HepG2 (cell line): ENCODE measurements at regions not wholly inside any gene's neighbourhood (a gene's known extent, or its start where the extent isn't known, plus 50 kb on each side); places are given as distances from the start of the nearest gene placed in this dataset.

ENCODE experiments used
- ATAC-seq: fragments of 200-7000 bp; cut with Tn5 transposase; 3 replicates; pipeline ENCODE4 v1.9.1; 2020; ENCODE audit warnings: mild to moderate bottlenecking, moderate library complexity
- BruUV-seq: library from RNA; stranded (reverse); fragments of 400-500 nt; replicated peaks from 2 replicates; lab custom pipeline; 2021; lab: Mats Ljungman, UMichigan
- CTCF ChIA-PET: fragments of 300-600 bp; formaldehyde crosslinking; extraction: SDS; loops from one replicate; lab custom pipeline; 2021; ENCODE audit warnings: low total read pairs, inconsistent platforms, low intra/inter-chr PET ratio; lab: Yijun Ruan, JAX
- POLR2A ChIA-PET: fragments of 350-600 bp; sonication (Branson Sonifier 250); formaldehyde crosslinking; loops from one replicate; lab custom pipeline; 2020; ENCODE audit warnings: antibody characterized with exemption, inconsistent platforms; lab: Yijun Ruan, JAX
- DNase-seq: peaks from one replicate; pipeline ENCODE4 v3.0.0-alpha.2; 2015; ENCODE audit warnings: low spot score
- FAIRE-seq: peaks from 3 replicates; lab custom pipeline; 2011; peaks lifted over from hg19 to GRCh38; lab: Jason Lieb, UNC
- H2AFZ ChIP-seq: one replicate; pipeline ENCODE4 v1.6.1; 2011; ENCODE audit warnings: low read length, inconsistent platforms
- H3K27ac ChIP-seq: fragments of 300-600 bp; 3 replicates; pipeline ENCODE4 v1.8.0; 2011; ENCODE audit warnings: mixed run types, mild to moderate bottlenecking, mixed read lengths, low read length, inconsistent platforms; ENCODE audit not compliant: insufficient read depth; ENCODE audit errors: extremely low read length
- H3K27me3 ChIP-seq, 2 experiments: fragments of 200-600 bp in 1 of 2; 2 replicates in 1 of 2; 3 replicates in 1 of 2; pipeline versions ENCODE4 v1.6.0 to v1.8.0; 2011; ENCODE audit warnings: low read length in 2 of 2, mild to moderate bottlenecking in 2 of 2, moderate library complexity in 2 of 2, inconsistent platforms in 1 of 2; ENCODE audit not compliant: insufficient read depth in 2 of 2, control insufficient read depth in 1 of 2
- H3K36me3 ChIP-seq, 2 experiments: fragments of 200-600 bp in 1 of 2; replicated peaks in 1 of 2; 2 replicates in 1 of 2; 3 replicates in 1 of 2; pipeline versions ENCODE4 v1.5.1 to v1.8.0; 2011; ENCODE audit warnings: low read length in 2 of 2, inconsistent platforms in 1 of 2; ENCODE audit not compliant: insufficient read depth in 2 of 2, control insufficient read depth in 1 of 2
- H3K4me1 ChIP-seq: 2 replicates; pipeline ENCODE4 v1.5.1; 2012; ENCODE audit warnings: low read length, inconsistent platforms; ENCODE audit not compliant: insufficient read depth
- H3K4me2 ChIP-seq: 2 replicates; pipeline ENCODE4 v1.6.0; 2011; ENCODE audit warnings: low read depth, low read length, inconsistent platforms
- H3K4me3 ChIP-seq, 3 experiments: fragments of 200-600 bp in 1 of 3; sonication (generic), shearing (Covaris generic) in 1 of 3; replicated peaks in 1 of 3; 2 replicates each; pipeline ENCODE4 v1.5.1; 2011 to 2016; ENCODE audit warnings: low read length in 3 of 3, inconsistent platforms in 2 of 3, low read depth in 2 of 3, mild to moderate bottlenecking in 2 of 3, control low read depth in 1 of 3, mixed read lengths in 1 of 3; ENCODE audit not compliant: insufficient read depth in 1 of 3
- H3K79me2 ChIP-seq: one replicate; pipeline ENCODE4 v1.6.1; 2011; ENCODE audit warnings: low read length, inconsistent platforms; ENCODE audit not compliant: insufficient read depth
- H3K9ac ChIP-seq: 2 replicates; pipeline ENCODE4 v1.6.0; 2011; ENCODE audit warnings: mild to moderate bottlenecking, low read depth, low read length, inconsistent platforms; ENCODE audit not compliant: insufficient read depth
- H3K9me3 ChIP-seq: 2 replicates; pipeline ENCODE4 v1.5.1; 2012; ENCODE audit warnings: mild to moderate bottlenecking, low read length
- H4K20me1 ChIP-seq: 2 replicates; pipeline ENCODE4 v1.6.0; 2011; ENCODE audit warnings: inconsistent platforms, mild to moderate bottlenecking, low read length, moderate library complexity; ENCODE audit not compliant: insufficient read depth
- CBX5 ChIP-seq: sonication (generic); formaldehyde crosslinking; IDR thresholded peaks from 2 replicates; pipeline ENCODE4 v1.4.0; 2020; ENCODE audit warnings: missing genetic modification reagents, borderline replicate concordance
- NFAT5 ChIP-seq: sonication (generic); formaldehyde crosslinking; IDR thresholded peaks from 2 replicates; pipeline ENCODE4 v1.4.0; 2020; ENCODE audit warnings: missing genetic modification reagents
- ZFP37 ChIP-seq: sonication (generic); formaldehyde crosslinking; IDR thresholded peaks from 2 replicates; pipeline ENCODE4 v1.4.0; 2020; ENCODE audit warnings: missing genetic modification reagents, borderline replicate concordance
- ZNF207 ChIP-seq: fragments of 450-650 bp; IDR thresholded peaks from 2 replicates; pipeline ENCODE4 v1.6.1; 2016; ENCODE audit warnings: antibody characterized with exemption, borderline replicate concordance
- ZNF251 ChIP-seq: sonication (generic); formaldehyde crosslinking; IDR thresholded peaks from 2 replicates; pipeline ENCODE4 v1.9.0; 2021; ENCODE audit warnings: mild to moderate bottlenecking, missing genetic modification reagents
- ZNF652 ChIP-seq: IDR thresholded peaks from 2 replicates; pipeline ENCODE4 v1.6.1; 2016; ENCODE audit warnings: low read depth, borderline replicate concordance
- ZNF850 ChIP-seq: sonication (generic); formaldehyde crosslinking; conservative IDR thresholded peaks from 2 replicates; pipeline ENCODE4 v1.9.0; 2021; ENCODE audit warnings: mild to moderate bottlenecking, missing genetic modification reagents
- WGBS: methylation state at CpG from one replicate; pipeline ENCODE4 v1.1.6; 2017; ENCODE audit warnings: low lambda C conversion rate; 5-methylcytosine and 5-hydroxymethylcytosine counted together
- in situ Hi-C: cut with HindIII; loops from 2 replicates; pipeline ENCODE4 v1.10.0; 2017; ENCODE audit warnings: low pct_unique_long_range_greater_than_20kb; ENCODE audit not compliant: extremely low pct_ligation_motif_present
- intact Hi-C: fragments of 100-400 bp; cut with micrococcal nuclease; formaldehyde crosslinking; loops from one replicate; pipeline ENCODE4 v1.10.0; 2022; ENCODE audit not compliant: unreplicated experiment

- no peak for TF ChIP-seq NFAT5 (CRISPR knock-in tag)
Observed at GRCh38 chr19:30268601-30269000, 103.6 kb upstream of the ZNF536 start (continued).

- in situ Hi-C loops = no loop called here
- Histone ChIP-seq H2AFZ (no peak overlapping the region), H3K4me3 (no peak overlapping the region), H3K27me3 (peaks cover 0 to 25% of the 10 kb centered on the region in 2 experiments; a peak in 4 of 5 replicates), H3K4me1 (no peaks in the 10 kb centered on the region), H3K79me2 (no peaks in the 10 kb centered on the region), H3K9ac (no peak overlapping the region), H3K36me3 (no peaks in the 10 kb centered on the region), H3K4me2 (no peak overlapping the region), H3K27ac (no peak overlapping the region), H3K9me3 (no peaks in the 10 kb centered on the region; the same call in 1 of the 2 replicates), H4K20me1 (no peaks in the 10 kb centered on the region)
- CTCF ChIA-PET = no interaction called here
- intact Hi-C loops = no loop called here
- POLR2A ChIA-PET = no interaction called here
- no peak for ATAC-seq
- DNase-seq = no peak
- no peak for TF ChIP-seq ZNF251 (CRISPR knock-in tag)
- TF ChIP-seq ZNF850 (CRISPR knock-in tag) = no peak
- no peak for TF ChIP-seq ZFP37 (CRISPR knock-in tag)
- TF ChIP-seq ZNF652 = no peak
- no peak for TF ChIP-seq ZNF207
- TF ChIP-seq CBX5 = no peak
- no peak for TF ChIP-seq NFAT5 (CRISPR knock-in tag)
- WGBS = 22% methylated on average over 4 of the region's 9 CpGs
- FAIRE-seq = no peak
- no TSS peak for BruUV-seq
Observed at GRCh38 chr19:30269638-30270037, 102.5 kb upstream of the ZNF536 start.
